ENCODE measurements at regions not wholly inside any gene's neighbourhood (a gene's known extent, or its start where the extent isn't known, plus 50 kb on each side); places are given as distances from the start of the nearest gene placed in this dataset.

DNA sequence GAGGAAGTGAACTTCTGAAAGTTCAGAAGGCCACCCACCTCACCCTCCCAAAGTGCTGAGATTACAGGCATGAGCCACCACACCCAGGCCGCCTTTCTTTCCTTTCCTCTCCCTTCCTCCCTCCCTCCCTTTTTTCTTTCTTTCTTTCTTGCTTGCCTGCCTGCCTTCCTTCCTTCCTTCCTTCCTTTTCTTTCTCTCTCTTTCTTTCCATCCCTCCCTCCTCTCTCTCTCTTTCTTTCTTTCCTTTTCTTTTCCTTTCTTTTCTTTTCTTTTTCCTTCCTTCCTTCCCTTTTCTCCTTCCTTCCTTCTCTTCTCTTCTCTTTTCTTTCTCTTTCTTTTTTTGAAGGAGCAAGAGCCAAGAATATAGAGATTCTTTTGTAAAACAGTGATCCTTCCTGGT, 208.3 kb upstream of the HMGA2 start:
- no peaks in the 10 kb centered on the region for H4K20me1 ChIP-seq (ENCODE audit: low read depth, low read length)
- H3F3A ChIP-seq (ENCODE audit: insufficient read depth): no peaks in the 10 kb centered on the region
- H3K9ac ChIP-seq (ENCODE audit: low read length): no peak overlapping the region
- no peaks in the 10 kb centered on the region for H3K9me2 ChIP-seq (replicated peaks; ENCODE audit: insufficient read depth, low read length)
- H3K4me2 ChIP-seq (ENCODE audit: low read depth, low read length, poor library complexity, severe bottlenecking): no peak overlapping the region
- no peaks in the 10 kb centered on the region for H3K9me3 ChIP-seq (ENCODE audit: insufficient read depth, low read length)
- no peak overlapping the region for H2AFZ ChIP-seq (ENCODE audit: low read depth, low read length, severe bottlenecking)
- no peaks in the 10 kb centered on the region for H3K79me2 ChIP-seq (ENCODE audit: insufficient read depth, low read length)
- TF ChIP-seq, protein P1, sequence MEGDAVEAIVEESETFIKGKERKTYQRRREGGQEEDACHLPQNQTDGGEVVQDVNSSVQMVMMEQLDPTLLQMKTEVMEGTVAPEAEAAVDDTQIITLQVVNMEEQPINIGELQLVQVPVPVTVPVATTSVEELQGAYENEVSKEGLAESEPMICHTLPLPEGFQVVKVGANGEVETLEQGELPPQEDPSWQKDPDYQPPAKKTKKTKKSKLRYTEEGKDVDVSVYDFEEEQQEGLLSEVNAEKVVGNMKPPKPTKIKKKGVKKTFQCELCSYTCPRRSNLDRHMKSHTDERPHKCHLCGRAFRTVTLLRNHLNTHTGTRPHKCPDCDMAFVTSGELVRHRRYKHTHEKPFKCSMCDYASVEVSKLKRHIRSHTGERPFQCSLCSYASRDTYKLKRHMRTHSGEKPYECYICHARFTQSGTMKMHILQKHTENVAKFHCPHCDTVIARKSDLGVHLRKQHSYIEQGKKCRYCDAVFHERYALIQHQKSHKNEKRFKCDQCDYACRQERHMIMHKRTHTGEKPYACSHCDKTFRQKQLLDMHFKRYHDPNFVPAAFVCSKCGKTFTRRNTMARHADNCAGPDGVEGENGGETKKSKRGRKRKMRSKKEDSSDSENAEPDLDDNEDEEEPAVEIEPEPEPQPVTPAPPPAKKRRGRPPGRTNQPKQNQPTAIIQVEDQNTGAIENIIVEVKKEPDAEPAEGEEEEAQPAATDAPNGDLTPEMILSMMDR (IDR thresholded peaks at IDR 0.05; ENCODE audit: insufficient read depth, low read length, poor library complexity, severe bottlenecking): no peak
- TF ChIP-seq EZH2phosphoT487 (conservative IDR thresholded peaks at IDR 0.05; ENCODE audit: low read length): no peak
- H3K4me3 ChIP-seq (ENCODE audit: insufficient read depth, low read length, poor library complexity, severe bottlenecking): no peak overlapping the region
- H3K27me3 ChIP-seq (ENCODE audit: low read length): 0 out of 2 replicates have a peak, but pooled peaks cover 3% of the 10 kb centered on the region
- H3K27ac ChIP-seq (ENCODE audit: low read depth, low read length): no peak overlapping the region
- no peaks in the 10 kb centered on the region for H3K36me3 ChIP-seq (ENCODE audit: low read length)

DNA sequence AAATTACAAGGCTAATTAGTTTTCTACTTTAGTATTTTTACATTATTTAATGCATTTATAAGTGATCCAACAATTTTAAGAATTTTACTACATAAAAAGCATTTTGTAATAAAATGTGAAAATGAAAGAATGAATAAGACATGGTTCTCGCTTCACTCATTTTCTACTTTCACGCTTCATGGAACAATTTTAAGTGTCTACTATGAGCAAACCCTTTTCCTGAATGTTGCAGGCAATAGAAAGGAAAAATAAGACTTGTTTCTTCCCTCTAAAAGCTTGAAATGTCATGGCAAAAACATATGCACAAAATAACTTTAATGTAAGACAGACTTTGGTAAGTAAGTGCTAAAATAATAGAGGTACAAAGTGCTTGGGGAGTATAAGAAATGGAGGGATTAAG, 205.7 kb upstream of the HMGA2 start:
- Histone ChIP-seq H2AFZ (ENCODE audit: low read depth, low read length, severe bottlenecking) (no peak overlapping the region), H3K4me3 (ENCODE audit: insufficient read depth, low read length, poor library complexity, severe bottlenecking) (no peak overlapping the region), H3K9me2 (replicated peaks; ENCODE audit: insufficient read depth, low read length) (no peaks in the 10 kb centered on the region), H3F3A (ENCODE audit: insufficient read depth) (no peaks in the 10 kb centered on the region), H3K27me3 (ENCODE audit: low read length) (0 out of 2 replicates have a peak, but pooled peaks cover 3% of the 10 kb centered on the region), H3K27ac (ENCODE audit: low read depth, low read length) (no peak overlapping the region), H3K36me3 (ENCODE audit: low read length) (no peaks in the 10 kb centered on the region), H3K9ac (ENCODE audit: low read length) (no peak overlapping the region), H3K79me2 (ENCODE audit: insufficient read depth, low read length) (no peaks in the 10 kb centered on the region), H3K4me2 (ENCODE audit: low read depth, low read length, poor library complexity, severe bottlenecking) (no peak overlapping the region), H4K20me1 (ENCODE audit: low read depth, low read length) (no peaks in the 10 kb centered on the region), H3K9me3 (ENCODE audit: insufficient read depth, low read length) (no peaks in the 10 kb centered on the region)
- TF ChIP-seq EZH2phosphoT487 (conservative IDR thresholded peaks at IDR 0.05; ENCODE audit: low read length): no peak
- TF ChIP-seq, protein P1 (IDR thresholded peaks at IDR 0.05; ENCODE audit: insufficient read depth, low read length, poor library complexity, severe bottlenecking): no peak

DNA sequence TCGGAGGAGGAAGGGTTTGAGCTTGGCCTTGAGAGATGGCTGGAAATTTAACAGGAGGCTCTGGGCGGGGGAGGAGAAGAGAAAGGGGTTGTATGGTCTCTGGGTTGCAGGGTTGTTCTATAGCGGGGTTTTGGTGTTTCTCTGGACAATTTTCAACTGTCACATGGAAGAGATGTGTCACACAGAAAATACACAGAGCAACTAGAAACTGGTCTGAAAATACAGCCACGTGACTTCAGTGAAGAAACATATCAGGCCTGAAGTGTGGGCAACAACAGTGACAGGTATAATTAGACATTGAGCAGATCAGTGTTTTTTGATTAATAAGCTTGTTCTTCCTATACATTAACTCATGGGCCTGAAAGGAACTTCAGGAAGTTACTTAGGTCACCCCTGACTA, 205.3 kb upstream of the HMGA2 start:
- H3K27ac ChIP-seq (ENCODE audit: low read depth, low read length): no peak overlapping the region
- 0 out of 2 replicates have a peak, but pooled peaks cover 3% of the 10 kb centered on the region for H3K27me3 ChIP-seq (ENCODE audit: low read length)
- no peak overlapping the region for H2AFZ ChIP-seq (ENCODE audit: low read depth, low read length, severe bottlenecking)
- no peaks in the 10 kb centered on the region for H3F3A ChIP-seq (ENCODE audit: insufficient read depth)
- no peaks in the 10 kb centered on the region for H3K9me3 ChIP-seq (ENCODE audit: insufficient read depth, low read length)
- no peak overlapping the region for H3K4me3 ChIP-seq (ENCODE audit: insufficient read depth, low read length, poor library complexity, severe bottlenecking)
- no peak for TF ChIP-seq EZH2phosphoT487 (conservative IDR thresholded peaks at IDR 0.05; ENCODE audit: low read length)
- TF ChIP-seq, protein P1 (IDR thresholded peaks at IDR 0.05; ENCODE audit: insufficient read depth, low read length, poor library complexity, severe bottlenecking): no peak
- H4K20me1 ChIP-seq (ENCODE audit: low read depth, low read length): no peaks in the 10 kb centered on the region
- H3K79me2 ChIP-seq (ENCODE audit: insufficient read depth, low read length): no peaks in the 10 kb centered on the region
- no peaks in the 10 kb centered on the region for H3K36me3 ChIP-seq (ENCODE audit: low read length)
- H3K9me2 ChIP-seq (replicated peaks; ENCODE audit: insufficient read depth, low read length): no peaks in the 10 kb centered on the region
- H3K9ac ChIP-seq (ENCODE audit: low read length): no peak overlapping the region
- no peak overlapping the region for H3K4me2 ChIP-seq (ENCODE audit: low read depth, low read length, poor library complexity, severe bottlenecking)
